PC-9 (cell line): ENCODE measurements at regions not wholly inside any gene's neighbourhood (a gene's known extent, or its start where the extent isn't known, plus 50 kb on each side); places are given as distances from the start of the nearest gene placed in this dataset.

Experiments used
- BruUV-seq: library from RNA; stranded (reverse); fragments of 400-500 nt; replicated peaks from 2 replicates; lab custom pipeline; 2021; lab: Mats Ljungman, UMichigan
- CTCF ChIA-PET: fragments of 300-600 bp; sonication (Branson Sonifier 250); formaldehyde crosslinking; loops from one replicate; lab custom pipeline; 2022; ENCODE audit warnings: antibody characterized with exemption; lab: Charles Lee
- POLR2A ChIA-PET: fragments of 300-600 bp; sonication (Branson Sonifier 250); formaldehyde crosslinking; loops from one replicate; lab custom pipeline; 2022; ENCODE audit warnings: antibody characterized with exemption; ENCODE audit not compliant: unreplicated experiment; lab: Charles Lee
- DNase-seq, 2 experiments: peaks; one replicate each; pipeline versions ENCODE4 v3.0.0 to v3.0.0-alpha.2; 2015 to 2022; ENCODE audit warnings: mixed read lengths in 1 of 2
- H2AFZ ChIP-seq: fragments of 200-600 bp; sonication (generic); 2 replicates; pipeline ENCODE4 v1.8.1; 2017; ENCODE audit warnings: antibody characterized with exemption
- H3F3A ChIP-seq: fragments of 200-600 bp; sonication (generic); 2 replicates; pipeline ENCODE4 v1.8.1; 2017; ENCODE audit warnings: antibody characterized with exemption, mild to moderate bottlenecking, low read depth; ENCODE audit not compliant: insufficient read depth
- H3K27ac ChIP-seq: fragments of 200-600 bp; sonication (generic); 2 replicates; pipeline ENCODE4 v1.6.1; 2016; ENCODE audit warnings: mixed run types
- H3K27me3 ChIP-seq: fragments of 200-600 bp; sonication (generic); 2 replicates; pipeline ENCODE4 v1.6.1; 2016; ENCODE audit warnings: low read depth, mixed run types; ENCODE audit not compliant: insufficient read depth
- H3K36me3 ChIP-seq: fragments of 200-600 bp; sonication (generic); 2 replicates; pipeline ENCODE4 v1.6.1; 2016; ENCODE audit warnings: low read depth, mixed run types
- H3K4me1 ChIP-seq: fragments of 200-600 bp; sonication (generic); replicated peaks from 2 replicates; pipeline ENCODE4 v1.6.1; 2016; ENCODE audit warnings: mixed run types; ENCODE audit not compliant: insufficient read depth
- H3K4me2 ChIP-seq: fragments of 200-600 bp; sonication (generic); 2 replicates; pipeline ENCODE4 v1.6.1; 2017; ENCODE audit warnings: mixed run types
- H3K4me3 ChIP-seq: fragments of 200-600 bp; sonication (generic); 2 replicates; pipeline ENCODE4 v1.6.1; 2016; ENCODE audit warnings: mixed run types
- H3K79me2 ChIP-seq: fragments of 200-600 bp; sonication (generic); 2 replicates; pipeline ENCODE4 v1.6.1; 2017; ENCODE audit warnings: low read depth, mixed run types
- H3K9me2 ChIP-seq: fragments of 200-600 bp; sonication (generic); 2 replicates; pipeline ENCODE4 v1.8.1; 2017; ENCODE audit warnings: mild to moderate bottlenecking; ENCODE audit not compliant: insufficient read depth
- H3K9me3 ChIP-seq: fragments of 200-600 bp; sonication (generic); 2 replicates; pipeline ENCODE4 v1.8.1; 2016; ENCODE audit warnings: low read depth; ENCODE audit not compliant: insufficient read depth
- H4K20me1 ChIP-seq: fragments of 200-600 bp; sonication (generic); 2 replicates; pipeline ENCODE4 v1.8.1; 2017; ENCODE audit not compliant: insufficient read depth
- CTCF ChIP-seq: fragments of 200-600 bp; sonication (generic); conservative IDR thresholded peaks from 2 replicates; pipeline ENCODE4 v1.6.1; 2017; ENCODE audit warnings: mixed run types, antibody characterized with exemption, mild to moderate bottlenecking, moderate library complexity
- EZH2 ChIP-seq: fragments of 200-600 bp; sonication (generic); IDR thresholded peaks from 2 replicates; pipeline ENCODE4 v1.8.0; 2017; ENCODE audit warnings: antibody characterized with exemption, low read depth
- intact Hi-C: fragments of 100-400 bp; cut with micrococcal nuclease; formaldehyde crosslinking; loops from one replicate; pipeline ENCODE4 v1.10.0; 2022; ENCODE audit not compliant: unreplicated experiment

- TF ChIP-seq EZH2 = no peak
- no peak for TF ChIP-seq CTCF
- H3K4me1 ChIP-seq = no peaks in the 10 kb centered on the region
- peaks cover 4% of the 10 kb centered on the region; the same call in 1 of the 2 replicates for H3K9me2 ChIP-seq
- ChIA-PET POLR2A (no interaction called here), CTCF (no interaction called here)
- no peak overlapping the region for H3K4me2 ChIP-seq
- H3K9me3 ChIP-seq = no peaks in the 10 kb centered on the region
- H3K27ac ChIP-seq = no peak overlapping the region
- intact Hi-C loops = no loop called here
- DNase-seq = no peak
- no peak overlapping the region for H2AFZ ChIP-seq
- no peaks in the 10 kb centered on the region for H3F3A ChIP-seq
- no peaks in the 10 kb centered on the region for H4K20me1 ChIP-seq
- no peaks in the 10 kb centered on the region for H3K36me3 ChIP-seq
- no peaks in the 10 kb centered on the region for H3K27me3 ChIP-seq
- no peak overlapping the region for H3K4me3 ChIP-seq
- no TSS peak for BruUV-seq
- H3K79me2 ChIP-seq = no peaks in the 10 kb centered on the region
Measured at GRCh38 chr5:104967806-104968410, 1405.3 kb upstream of the NUDT12 start.

- Histone ChIP-seq H3K4me2 (no peak overlapping the region), H3K4me3 (no peak overlapping the region), H4K20me1 (no peaks in the 10 kb centered on the region), H3K36me3 (no peaks in the 10 kb centered on the region), H3K4me1 (no peaks in the 10 kb centered on the region), H3K27me3 (no peaks in the 10 kb centered on the region), H3F3A (no peaks in the 10 kb centered on the region), H3K27ac (no peak overlapping the region), H2AFZ (no peak overlapping the region), H3K79me2 (no peaks in the 10 kb centered on the region), H3K9me2 (peaks cover 4% of the 10 kb centered on the region; the same call in 1 of the 2 replicates), H3K9me3 (no peaks in the 10 kb centered on the region)
- intact Hi-C loops = no loop called here
- BruUV-seq = no TSS peak
- no peak for DNase-seq
- CTCF ChIA-PET = no interaction called here
- TF ChIP-seq EZH2 (no peak), CTCF (no peak)
- POLR2A ChIA-PET = no interaction called here
Measured at GRCh38 chr5:104965006-104965405, 1402.4 kb upstream of the NUDT12 start.

- no peaks in the 10 kb centered on the region for H3K9me2 ChIP-seq
- ChIA-PET CTCF (no interaction called here), POLR2A (no interaction called here)
- H3K4me2 ChIP-seq = no peak overlapping the region
- no peak for DNase-seq
- H3K27me3 ChIP-seq = no peaks in the 10 kb centered on the region
- no peaks in the 10 kb centered on the region for H3K4me1 ChIP-seq
- H3K27ac ChIP-seq = no peak overlapping the region
- TF ChIP-seq CTCF (no peak), EZH2 (no peak)
- no peaks in the 10 kb centered on the region for H3K9me3 ChIP-seq
- H2AFZ ChIP-seq = no peak overlapping the region
- no peaks in the 10 kb centered on the region for H4K20me1 ChIP-seq
- H3K79me2 ChIP-seq = no peaks in the 10 kb centered on the region
- H3K36me3 ChIP-seq = no peaks in the 10 kb centered on the region
- intact Hi-C loops = no loop called here
- BruUV-seq = no TSS peak
- no peaks in the 10 kb centered on the region for H3F3A ChIP-seq
- H3K4me3 ChIP-seq = no peak overlapping the region
Measured at GRCh38 chr5:104955479-104955878, 1392.9 kb upstream of the NUDT12 start.
